ENCODE measurements at regions not wholly inside any gene's neighbourhood (a gene's known extent, or its start where the extent isn't known, plus 50 kb on each side); places are given as distances from the start of the nearest gene placed in this dataset.

- TF ChIP-seq ZBTB7A (tag by site-specific recombination; IDR thresholded peaks at IDR 0.05; ENCODE audit: low read depth) (no peak), CTCF (tag by site-specific recombination; IDR thresholded peaks at IDR 0.05) (no peak), ZNF274 (IDR thresholded peaks at IDR 0.05; ENCODE audit: low read length) (no peak), ZNF274 (tag by site-specific recombination; IDR thresholded peaks at IDR 0.05; ENCODE audit: borderline replicate concordance) (no peak), PBX3 (CRISPR knock-in tag; IDR thresholded peaks at IDR 0.05) (no peak), ZBTB17 (tag by site-specific recombination; IDR thresholded peaks at IDR 0.05) (no peak), ZNF830 (tag by site-specific recombination; IDR thresholded peaks at IDR 0.05; ENCODE audit: low read depth) (no peak), ZNF146 (tag by site-specific recombination; IDR thresholded peaks at IDR 0.05) (no peak), ZNF302 (tag by site-specific recombination; IDR thresholded peaks at IDR 0.05; ENCODE audit: low read depth) (no peak), ZNF16 (tag by site-specific recombination; IDR thresholded peaks at IDR 0.05; ENCODE audit: low read depth) (no peak)
These were observed 136.0 kb upstream of the MIR17HG start for GRCh38 chr13:91211510-91211909.

All from HEK293 (cell line).